C4-2B (cell line): ENCODE measurements at regions not wholly inside any gene's neighbourhood (a gene's known extent, or its start where the extent isn't known, plus 50 kb on each side); places are given as distances from the start of the nearest gene placed in this dataset.

Source experiments
- CTCF ChIP-seq: fragments of 450-650 bp; conservative IDR thresholded peaks from 2 replicates; pipeline ENCODE4 v1.5.1; 2017; ENCODE audit warnings: mild to moderate bottlenecking
- ZFX ChIP-seq: fragments of 450-650 bp; IDR thresholded peaks from 2 replicates; pipeline ENCODE4 v1.6.1; 2017

- TF ChIP-seq CTCF (no peak), ZFX (no peak)
Observed at GRCh38 chr2:16302431-16303272, 362.3 kb downstream of the MYCN start.
